Ascending aorta (tissue), 2 donors: ENCODE measurements at regions not wholly inside any gene's neighbourhood (a gene's known extent, or its start where the extent isn't known, plus 50 kb on each side); places are given as distances from the start of the nearest gene placed in this dataset.

ENCODE experiments used
- DNase-seq, 2 donors: peaks; one replicate each; pipeline ENCODE4 v3.0.0-alpha.2; 2019; ENCODE audit warnings: low spot score in 2 of 2
- H3K27ac ChIP-seq, 2 donors: fragments of 200-600 bp; sonication (generic); one replicate each; pipeline ENCODE4 v1.5.1; 2016 to 2017; ENCODE audit warnings: mild to moderate bottlenecking in 1 of 2
- H3K27me3 ChIP-seq: fragments of 200-600 bp; sonication (generic); one replicate; pipeline ENCODE4 v1.5.1; 2017
- H3K36me3 ChIP-seq, 2 donors: fragments of 200-600 bp; sonication (generic); one replicate each; pipeline ENCODE4 v1.5.1; 2016
- H3K4me1 ChIP-seq, 2 donors: fragments of 200-600 bp; sonication (generic); one replicate each; pipeline ENCODE4 v1.5.1; 2016 to 2017; ENCODE audit warnings: mild to moderate bottlenecking in 1 of 2
- H3K4me3 ChIP-seq, 2 donors: fragments of 200-600 bp; sonication (generic); one replicate each; pipeline ENCODE4 v1.5.1; 2016 to 2017; ENCODE audit warnings: mild to moderate bottlenecking in 1 of 2
- H3K9me3 ChIP-seq, 2 donors: fragments of 200-600 bp; sonication (generic); one replicate each; pipeline ENCODE4 v1.5.1; 2016
- intact Hi-C: fragments of 100-400 bp; cut with DNase I; formaldehyde crosslinking; loops from one replicate; pipeline ENCODE4 v1.15.1; 2023
- TF ChIP-seq, protein P1 (sequence below), 3 experiments: fragments of 200-600 bp in 2 of 3; fragments of 450-650 bp in 1 of 3; sonication (generic) in 2 of 3; IDR thresholded peaks; one replicate each; pipeline ENCODE4 v1.5.1; 2016 to 2019; ENCODE audit warnings: antibody characterized with exemption in 3 of 3, mild to moderate bottlenecking in 1 of 3, moderate library complexity in 1 of 3

DNA sequence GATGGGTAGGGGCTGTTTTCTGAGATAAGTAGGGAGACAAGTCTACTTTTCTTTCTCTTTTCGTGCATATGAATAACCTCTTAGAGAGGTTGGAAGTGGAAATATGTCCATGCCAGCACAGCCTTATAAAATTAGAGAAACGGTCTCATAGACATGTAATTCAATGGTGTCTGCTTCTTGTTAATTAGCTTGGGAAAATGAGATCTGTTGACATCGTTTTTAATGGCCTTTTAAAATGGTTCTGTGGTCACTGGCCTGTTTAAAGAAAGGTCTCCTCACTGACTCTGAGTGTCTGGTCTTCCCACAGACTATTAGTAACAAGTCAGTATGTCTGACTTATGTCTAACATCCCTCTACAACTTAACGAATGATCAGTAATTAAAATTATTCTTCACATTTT, 487.1 kb downstream of the SLITRK6 start:
- H3K4me1 ChIP-seq = no peaks in the 10 kb centered on the region
- H3K9me3 ChIP-seq = no peaks in the 10 kb centered on the region
- DNase-seq = no peak

DNA sequence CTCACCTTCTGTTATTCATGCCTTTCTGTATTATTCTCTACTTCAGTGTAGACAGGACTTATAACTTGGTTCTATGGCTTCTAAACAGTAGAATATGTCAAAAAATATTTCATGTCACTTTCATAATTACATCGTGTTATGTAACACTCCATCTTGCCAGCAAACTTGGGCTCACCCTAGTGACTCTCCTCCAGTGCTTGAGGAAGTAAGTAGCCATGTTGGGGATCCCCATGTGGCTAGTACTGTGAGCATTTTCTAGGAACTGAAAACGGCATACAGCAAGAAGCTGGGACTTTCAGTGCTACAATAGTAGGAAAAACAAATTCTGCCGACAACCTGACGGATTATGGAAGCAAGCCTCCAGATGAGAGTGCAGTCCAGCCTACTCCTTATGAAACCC, 495.6 kb downstream of the SLITRK6 start:
- intact Hi-C loops = no loop called here
- Histone ChIP-seq H3K36me3 (no peaks in the 10 kb centered on the region), H3K9me3 (no peaks in the 10 kb centered on the region), H3K4me1 (no peaks in the 10 kb centered on the region), H3K27ac (no peak overlapping the region), H3K27me3 (no peaks in the 10 kb centered on the region), H3K4me3 (no peak overlapping the region)
- TF ChIP-seq, protein P1, sequence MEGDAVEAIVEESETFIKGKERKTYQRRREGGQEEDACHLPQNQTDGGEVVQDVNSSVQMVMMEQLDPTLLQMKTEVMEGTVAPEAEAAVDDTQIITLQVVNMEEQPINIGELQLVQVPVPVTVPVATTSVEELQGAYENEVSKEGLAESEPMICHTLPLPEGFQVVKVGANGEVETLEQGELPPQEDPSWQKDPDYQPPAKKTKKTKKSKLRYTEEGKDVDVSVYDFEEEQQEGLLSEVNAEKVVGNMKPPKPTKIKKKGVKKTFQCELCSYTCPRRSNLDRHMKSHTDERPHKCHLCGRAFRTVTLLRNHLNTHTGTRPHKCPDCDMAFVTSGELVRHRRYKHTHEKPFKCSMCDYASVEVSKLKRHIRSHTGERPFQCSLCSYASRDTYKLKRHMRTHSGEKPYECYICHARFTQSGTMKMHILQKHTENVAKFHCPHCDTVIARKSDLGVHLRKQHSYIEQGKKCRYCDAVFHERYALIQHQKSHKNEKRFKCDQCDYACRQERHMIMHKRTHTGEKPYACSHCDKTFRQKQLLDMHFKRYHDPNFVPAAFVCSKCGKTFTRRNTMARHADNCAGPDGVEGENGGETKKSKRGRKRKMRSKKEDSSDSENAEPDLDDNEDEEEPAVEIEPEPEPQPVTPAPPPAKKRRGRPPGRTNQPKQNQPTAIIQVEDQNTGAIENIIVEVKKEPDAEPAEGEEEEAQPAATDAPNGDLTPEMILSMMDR (IDR thresholded peaks at IDR 0.05) = no peak
- no peak for DNase-seq

More for the DNA sequence above, 487.1 kb downstream of the SLITRK6 start:
- intact Hi-C loops = no loop called here
- Histone ChIP-seq H3K27ac (no peak overlapping the region), H3K4me3 (no peak overlapping the region), H3K27me3 (no peaks in the 10 kb centered on the region), H3K36me3 (no peaks in the 10 kb centered on the region)
- TF ChIP-seq, protein P1 (IDR thresholded peaks at IDR 0.05) = no peak

DNA sequence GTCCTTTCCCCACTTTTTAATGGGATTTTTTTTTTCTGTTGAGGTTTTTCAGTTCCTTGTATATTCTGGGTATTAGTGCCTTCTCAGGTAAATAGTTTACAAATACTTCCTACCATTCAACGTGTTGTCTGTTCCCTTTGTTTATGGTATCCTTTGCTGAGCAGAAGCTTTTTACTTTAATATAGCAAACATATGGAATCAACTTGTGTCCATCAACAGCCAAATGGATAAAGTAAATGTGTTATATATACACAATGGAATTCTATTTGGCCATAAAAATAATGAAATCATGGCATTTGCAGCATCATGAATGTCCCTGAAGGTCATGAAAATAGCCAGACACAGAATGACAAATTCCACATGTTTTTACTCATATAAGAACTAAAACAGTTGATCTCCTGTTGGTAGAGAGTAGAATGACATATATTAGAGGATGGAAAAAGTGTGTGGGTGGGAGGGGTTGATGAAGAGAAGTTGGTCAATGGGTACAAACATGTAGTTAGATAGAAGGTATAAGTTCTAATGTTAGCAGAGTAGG, 500.8 kb downstream of the SLITRK6 start:
- no peak overlapping the region for H3K4me3 ChIP-seq
- no peak overlapping the region for H3K27ac ChIP-seq
- TF ChIP-seq, protein P1 (IDR thresholded peaks at IDR 0.05) = no peak
- intact Hi-C loops = no loop called here
- H3K4me1 ChIP-seq = no peaks in the 10 kb centered on the region
- no peak for DNase-seq
- H3K27me3 ChIP-seq = no peaks in the 10 kb centered on the region
- no peaks in the 10 kb centered on the region for H3K36me3 ChIP-seq
- H3K9me3 ChIP-seq = no peaks in the 10 kb centered on the region

DNA sequence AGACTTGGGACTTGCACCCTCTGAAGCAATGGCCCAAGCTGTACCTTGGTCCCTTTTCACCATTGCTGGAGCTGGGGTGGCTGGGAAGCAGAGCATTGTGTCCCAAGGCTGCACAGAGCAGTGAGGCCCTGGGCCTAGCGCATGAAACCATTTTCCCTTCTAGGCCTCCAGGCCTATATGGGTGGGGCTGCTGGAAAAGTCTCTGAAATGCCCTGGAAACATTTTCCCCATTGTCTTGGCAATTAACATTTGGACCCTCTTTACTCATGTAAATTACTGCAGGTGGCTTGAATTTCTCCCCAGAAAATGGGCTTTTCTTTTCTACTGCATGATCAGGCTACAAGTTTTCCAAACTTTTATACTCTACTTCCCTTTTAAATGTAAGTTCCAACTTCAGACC, 510.5 kb downstream of the SLITRK6 start:
- no peak for DNase-seq
- H3K4me3 ChIP-seq = no peak overlapping the region
- no peak overlapping the region for H3K27ac ChIP-seq
- intact Hi-C loops = no loop called here
- no peaks in the 10 kb centered on the region for H3K27me3 ChIP-seq
- H3K36me3 ChIP-seq = no peaks in the 10 kb centered on the region
- H3K4me1 ChIP-seq = no peaks in the 10 kb centered on the region
- TF ChIP-seq, protein P1 (IDR thresholded peaks at IDR 0.05) = no peak
- no peaks in the 10 kb centered on the region for H3K9me3 ChIP-seq

DNA sequence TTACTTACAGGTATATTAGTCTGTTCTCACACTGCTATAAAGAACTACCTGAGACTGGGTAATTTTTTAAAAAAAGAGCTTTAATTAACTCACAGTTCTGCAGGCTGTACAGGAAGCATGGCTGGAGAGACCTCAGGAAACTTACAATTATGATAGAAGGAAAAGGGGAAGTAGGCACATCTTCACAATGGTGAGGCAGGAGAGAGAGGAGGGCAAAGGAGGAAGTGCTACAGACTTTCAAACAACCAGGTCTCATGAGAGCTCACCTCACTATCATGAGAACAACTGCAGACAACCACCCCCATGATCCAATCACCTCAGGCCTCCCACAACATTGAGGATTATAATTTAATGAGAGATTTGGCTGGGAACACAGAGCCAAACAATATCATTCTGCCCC, 511.7 kb downstream of the SLITRK6 start:
- Histone ChIP-seq H3K4me1 (no peaks in the 10 kb centered on the region), H3K4me3 (no peak overlapping the region), H3K27ac (no peak overlapping the region), H3K36me3 (no peaks in the 10 kb centered on the region), H3K27me3 (no peaks in the 10 kb centered on the region), H3K9me3 (no peaks in the 10 kb centered on the region)
- intact Hi-C loops = no loop called here
- TF ChIP-seq, protein P1 (IDR thresholded peaks at IDR 0.05) = no peak
- no peak for DNase-seq

GRCh38 chr13:85286081-85286480, 513.1 kb downstream of the SLITRK6 start:
- Histone ChIP-seq H3K36me3 (no peaks in the 10 kb centered on the region), H3K27ac (no peak overlapping the region), H3K9me3 (no peaks in the 10 kb centered on the region), H3K4me1 (no peaks in the 10 kb centered on the region), H3K27me3 (no peaks in the 10 kb centered on the region), H3K4me3 (no peak overlapping the region)
- intact Hi-C loops = no loop called here
- TF ChIP-seq, protein P1 (IDR thresholded peaks at IDR 0.05) = no peak
- no peak for DNase-seq
